OCI-LY7 (cell line): ENCODE measurements at regions not wholly inside any gene's neighbourhood (a gene's known extent, or its start where the extent isn't known, plus 50 kb on each side); places are given as distances from the start of the nearest gene placed in this dataset.

Source experiments
- EZH2phosphoT487 ChIP-seq: fragments of 200-600 bp; sonication (generic); IDR thresholded peaks from 2 replicates; pipeline ENCODE4 v1.6.1; 2018; ENCODE audit warnings: low read depth, borderline replicate concordance, mild to moderate bottlenecking, mixed run types, antibody characterized with exemption, low read length, moderate library complexity, mixed read lengths
- TF ChIP-seq, protein P1 (sequence below): fragments of 200-600 bp; sonication (generic); conservative IDR thresholded peaks from 2 replicates; pipeline ENCODE4 v1.5.1; 2014; ENCODE audit warnings: mild to moderate bottlenecking, antibody characterized with exemption, low read length, moderate library complexity, mixed read lengths

DNA sequence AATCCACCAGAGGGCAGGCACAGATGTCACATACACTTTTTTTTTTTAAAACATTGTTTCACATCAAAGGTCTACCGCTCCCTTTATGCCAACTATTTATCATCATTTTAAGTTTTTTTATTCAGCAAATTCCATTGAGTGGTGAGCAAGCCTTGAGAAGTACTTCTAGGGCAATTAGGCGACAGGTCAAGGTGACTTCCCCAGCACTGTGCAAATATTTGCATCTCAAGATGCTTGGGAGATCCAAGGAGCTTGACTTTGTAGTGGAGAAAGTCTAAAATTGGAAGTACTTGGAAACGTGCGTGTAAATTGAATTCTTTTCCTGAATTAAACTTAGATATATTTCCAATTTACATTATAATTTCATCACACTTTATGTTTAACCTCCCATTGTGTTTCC is 211.1 kb downstream of the ICE1 start:
- TF ChIP-seq, protein P1, sequence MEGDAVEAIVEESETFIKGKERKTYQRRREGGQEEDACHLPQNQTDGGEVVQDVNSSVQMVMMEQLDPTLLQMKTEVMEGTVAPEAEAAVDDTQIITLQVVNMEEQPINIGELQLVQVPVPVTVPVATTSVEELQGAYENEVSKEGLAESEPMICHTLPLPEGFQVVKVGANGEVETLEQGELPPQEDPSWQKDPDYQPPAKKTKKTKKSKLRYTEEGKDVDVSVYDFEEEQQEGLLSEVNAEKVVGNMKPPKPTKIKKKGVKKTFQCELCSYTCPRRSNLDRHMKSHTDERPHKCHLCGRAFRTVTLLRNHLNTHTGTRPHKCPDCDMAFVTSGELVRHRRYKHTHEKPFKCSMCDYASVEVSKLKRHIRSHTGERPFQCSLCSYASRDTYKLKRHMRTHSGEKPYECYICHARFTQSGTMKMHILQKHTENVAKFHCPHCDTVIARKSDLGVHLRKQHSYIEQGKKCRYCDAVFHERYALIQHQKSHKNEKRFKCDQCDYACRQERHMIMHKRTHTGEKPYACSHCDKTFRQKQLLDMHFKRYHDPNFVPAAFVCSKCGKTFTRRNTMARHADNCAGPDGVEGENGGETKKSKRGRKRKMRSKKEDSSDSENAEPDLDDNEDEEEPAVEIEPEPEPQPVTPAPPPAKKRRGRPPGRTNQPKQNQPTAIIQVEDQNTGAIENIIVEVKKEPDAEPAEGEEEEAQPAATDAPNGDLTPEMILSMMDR, result no peak
- no peak for TF ChIP-seq EZH2phosphoT487
